SK-N-SH treated with all-trans-retinoic acid at 6 μM for 48 hours (cell line): ENCODE measurements at regions not wholly inside any gene's neighbourhood (a gene's known extent, or its start where the extent isn't known, plus 50 kb on each side); places are given as distances from the start of the nearest gene placed in this dataset.

ENCODE experiments used
- ESRRG ChIP-seq: fragments of 250-450 bp; sonication (Bioruptor Pico); IDR thresholded peaks from 2 replicates; pipeline ENCODE4 v1.6.1; 2021; ENCODE audit warnings: mild to moderate bottlenecking
- GLIS3 ChIP-seq: fragments of 250-450 bp; sonication (Bioruptor Pico); IDR thresholded peaks from 2 replicates; pipeline ENCODE4 v1.5.0; 2020; ENCODE audit warnings: mild to moderate bottlenecking, moderate library complexity
- TOX ChIP-seq: fragments of 250-450 bp; sonication (Bioruptor Pico); IDR thresholded peaks from 2 replicates; pipeline ENCODE4 v1.8.0; 2021; ENCODE audit warnings: mild to moderate bottlenecking, moderate library complexity, borderline replicate concordance
- ZC3H10 ChIP-seq: fragments of 250-450 bp; sonication (Bioruptor Pico); IDR thresholded peaks from 2 replicates; pipeline ENCODE4 v1.5.1; 2021; ENCODE audit warnings: mild to moderate bottlenecking, moderate library complexity
- ZFP30 ChIP-seq: fragments of 450-650 bp; formaldehyde crosslinking; IDR thresholded peaks from 2 replicates; pipeline ENCODE4 v1.5.0; 2022; ENCODE audit warnings: mild to moderate bottlenecking, moderate library complexity
- TF ChIP-seq, protein P1 (sequence below): fragments of 250-450 bp; sonication (Bioruptor Pico); IDR thresholded peaks from 2 replicates; pipeline ENCODE4 v1.5.1; 2020; ENCODE audit warnings: low read depth, mild to moderate bottlenecking, moderate library complexity

DNA sequence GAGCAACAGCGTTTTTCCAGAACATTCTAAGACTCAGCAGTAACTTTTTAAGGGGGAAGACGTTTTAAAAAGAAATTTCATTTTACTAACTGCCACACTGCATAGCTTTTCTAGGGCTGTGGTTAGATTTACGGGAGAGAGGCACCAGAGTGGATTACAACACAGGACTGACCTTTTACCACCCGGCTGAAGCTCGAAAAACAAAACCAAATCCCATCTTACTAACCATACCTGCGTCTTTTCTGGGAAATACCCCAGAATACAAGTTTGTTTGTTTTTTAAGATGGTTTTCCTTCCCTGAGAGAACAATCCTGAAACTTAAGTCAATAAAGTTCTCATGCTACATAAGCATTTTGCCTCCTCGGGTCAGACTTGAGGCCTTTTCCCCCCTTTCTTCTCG, 209.3 kb upstream of the SOX4 start:
- no peak for TF ChIP-seq ZC3H10 (CRISPR knock-in tag)
- TF ChIP-seq TOX, result no peak
- TF ChIP-seq ESRRG (CRISPR knock-in tag), result no peak
- TF ChIP-seq, protein P1, sequence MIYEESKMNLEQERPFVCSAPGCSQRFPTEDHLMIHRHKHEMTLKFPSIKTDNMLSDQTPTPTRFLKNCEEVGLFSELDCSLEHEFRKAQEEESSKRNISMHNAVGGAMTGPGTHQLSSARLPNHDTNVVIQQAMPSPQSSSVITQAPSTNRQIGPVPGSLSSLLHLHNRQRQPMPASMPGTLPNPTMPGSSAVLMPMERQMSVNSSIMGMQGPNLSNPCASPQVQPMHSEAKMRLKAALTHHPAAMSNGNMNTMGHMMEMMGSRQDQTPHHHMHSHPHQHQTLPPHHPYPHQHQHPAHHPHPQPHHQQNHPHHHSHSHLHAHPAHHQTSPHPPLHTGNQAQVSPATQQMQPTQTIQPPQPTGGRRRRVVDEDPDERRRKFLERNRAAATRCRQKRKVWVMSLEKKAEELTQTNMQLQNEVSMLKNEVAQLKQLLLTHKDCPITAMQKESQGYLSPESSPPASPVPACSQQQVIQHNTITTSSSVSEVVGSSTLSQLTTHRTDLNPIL, result no peak
- TF ChIP-seq ZFP30 (CRISPR knock-in tag), result no peak
- no peak for TF ChIP-seq GLIS3 (CRISPR knock-in tag)
